ENCODE measurements at regions not wholly inside any gene's neighbourhood (a gene's known extent, or its start where the extent isn't known, plus 50 kb on each side); places are given as distances from the start of the nearest gene placed in this dataset.

- no peaks in the 10 kb centered on the region for H3K36me3 Mint-ChIP-seq (ENCODE audit: unreplicated experiment)
- peak overlapping the region; percentile 20 for H3K4me3 Mint-ChIP-seq (ENCODE audit: unreplicated experiment)
- H3K4me1 Mint-ChIP-seq (ENCODE audit: low read depth, unreplicated experiment), result peaks cover 19% of the 10 kb centered on the region
- no peaks in the 10 kb centered on the region for H3K27me3 Mint-ChIP-seq (ENCODE audit: unreplicated experiment)
- TF ChIP-seq CTCF (IDR thresholded peaks at IDR 0.05; ENCODE audit: partially characterized antibody, unreplicated experiment), result no peak
- H3K27ac Mint-ChIP-seq (ENCODE audit: unreplicated experiment), result peak overlapping the region; percentile 14
- DNase-seq, result no peak
- H3K9me3 Mint-ChIP-seq (ENCODE audit: unreplicated experiment), result no peaks in the 10 kb centered on the region
Measured at GRCh38 chr18:25675123-25675850, 323.3 kb upstream of the ZNF521 start.

- Mint-ChIP-seq H3K9me3 (ENCODE audit: unreplicated experiment) (no peaks in the 10 kb centered on the region), H3K27ac (ENCODE audit: unreplicated experiment) (no peak overlapping the region), H3K4me3 (ENCODE audit: unreplicated experiment) (no peak overlapping the region), H3K36me3 (ENCODE audit: unreplicated experiment) (no peaks in the 10 kb centered on the region), H3K4me1 (ENCODE audit: low read depth, unreplicated experiment) (peaks cover 19% of the 10 kb centered on the region), H3K27me3 (ENCODE audit: unreplicated experiment) (no peaks in the 10 kb centered on the region)
- DNase-seq, result no peak
- TF ChIP-seq CTCF (IDR thresholded peaks at IDR 0.05; ENCODE audit: partially characterized antibody, unreplicated experiment), result no peak
Measured at GRCh38 chr18:25674183-25674582, 322.2 kb upstream of the ZNF521 start.

GRCh38 chr18:25672490-25672889 lies 320.5 kb upstream of the ZNF521 start:
- no peaks in the 10 kb centered on the region for H3K36me3 Mint-ChIP-seq (ENCODE audit: unreplicated experiment)
- peaks cover 2% of the 10 kb centered on the region for H3K9me3 Mint-ChIP-seq (ENCODE audit: unreplicated experiment)
- H3K27me3 Mint-ChIP-seq (ENCODE audit: unreplicated experiment), result no peaks in the 10 kb centered on the region
- TF ChIP-seq CTCF (IDR thresholded peaks at IDR 0.05; ENCODE audit: partially characterized antibody, unreplicated experiment), result peak; percentile 20
- no peak overlapping the region for H3K27ac Mint-ChIP-seq (ENCODE audit: unreplicated experiment)
- peak; percentile 43 for DNase-seq
- H3K4me3 Mint-ChIP-seq (ENCODE audit: unreplicated experiment), result no peak overlapping the region
- H3K4me1 Mint-ChIP-seq (ENCODE audit: low read depth, unreplicated experiment), result peaks cover 17% of the 10 kb centered on the region

- Mint-ChIP-seq H3K4me1 (ENCODE audit: low read depth, unreplicated experiment) (peaks cover 5% of the 10 kb centered on the region), H3K27me3 (ENCODE audit: unreplicated experiment) (peaks cover 2% of the 10 kb centered on the region), H3K27ac (ENCODE audit: unreplicated experiment) (no peak overlapping the region), H3K4me3 (ENCODE audit: unreplicated experiment) (no peak overlapping the region), H3K9me3 (ENCODE audit: unreplicated experiment) (peaks cover 3% of the 10 kb centered on the region), H3K36me3 (ENCODE audit: unreplicated experiment) (no peaks in the 10 kb centered on the region)
- DNase-seq, result no peak
- no peak for TF ChIP-seq CTCF (IDR thresholded peaks at IDR 0.05; ENCODE audit: partially characterized antibody, unreplicated experiment)
Measured at GRCh38 chr18:25669741-25670140, 317.8 kb upstream of the ZNF521 start.

GRCh38 chr18:25662272-25662671 lies 310.3 kb upstream of the ZNF521 start:
- no peak for DNase-seq
- Mint-ChIP-seq H3K9me3 (ENCODE audit: unreplicated experiment) (peaks cover 2% of the 10 kb centered on the region), H3K4me1 (ENCODE audit: low read depth, unreplicated experiment) (peaks cover 6% of the 10 kb centered on the region), H3K27me3 (ENCODE audit: unreplicated experiment) (peaks cover 2% of the 10 kb centered on the region), H3K36me3 (ENCODE audit: unreplicated experiment) (no peaks in the 10 kb centered on the region), H3K27ac (ENCODE audit: unreplicated experiment) (no peak overlapping the region), H3K4me3 (ENCODE audit: unreplicated experiment) (no peak overlapping the region)
- TF ChIP-seq CTCF (IDR thresholded peaks at IDR 0.05; ENCODE audit: partially characterized antibody, unreplicated experiment), result no peak

Data from glutamatergic neuron (in vitro differentiated cells).